GM19438 (cell line): ENCODE measurements at regions not wholly inside any gene's neighbourhood (a gene's known extent, or its start where the extent isn't known, plus 50 kb on each side); places are given as distances from the start of the nearest gene placed in this dataset.

Source experiments
- ATAC-seq: cut with Tn5 transposase; IDR thresholded peaks from one replicate; pipeline ENCODE4 v1.9.1; 2021; ENCODE audit warnings: low read depth; ENCODE audit not compliant: unreplicated experiment

- no peak for ATAC-seq
Measured at GRCh38 chr13:104414181-104414580, 1348.0 kb upstream of the SLC10A2 start.

GRCh38 chr13:104411141-104411765, 1345.0 kb upstream of the SLC10A2 start:
- no peak for ATAC-seq

- ATAC-seq = no peak
Measured at GRCh38 chr13:104408733-104409132, 1342.5 kb upstream of the SLC10A2 start.

- ATAC-seq = no peak
Measured at GRCh38 chr13:104404325-104404724, 1338.1 kb upstream of the SLC10A2 start.

- ATAC-seq = no peak
Measured at GRCh38 chr13:104389691-104390090, 1323.5 kb upstream of the SLC10A2 start.

- no peak for ATAC-seq
Measured at GRCh38 chr13:104387510-104387909, 1321.3 kb upstream of the SLC10A2 start.

- no peak for ATAC-seq
Measured at GRCh38 chr13:104385404-104385803, 1319.2 kb upstream of the SLC10A2 start.

GRCh38 chr13:104382951-104383350, 1316.7 kb upstream of the SLC10A2 start:
- ATAC-seq = no peak

GRCh38 chr13:104376588-104376987, 1310.4 kb upstream of the SLC10A2 start:
- ATAC-seq = no peak

GRCh38 chr13:104375614-104376013, 1309.4 kb upstream of the SLC10A2 start:
- no peak for ATAC-seq

- no peak for ATAC-seq
Measured at GRCh38 chr13:104372095-104372655, 1306.0 kb upstream of the SLC10A2 start.

GRCh38 chr13:104365430-104365829, 1299.2 kb upstream of the SLC10A2 start:
- ATAC-seq = no peak

GRCh38 chr13:104357672-104358354, 1291.6 kb upstream of the SLC10A2 start:
- ATAC-seq = no peak

- ATAC-seq = no peak
Measured at GRCh38 chr13:104357174-104357573, 1291.0 kb upstream of the SLC10A2 start.

GRCh38 chr13:104355041-104355670, 1288.9 kb upstream of the SLC10A2 start:
- ATAC-seq = no peak

- no peak for ATAC-seq
Measured at GRCh38 chr13:104327211-104327610, 1261.0 kb upstream of the SLC10A2 start.

- ATAC-seq = no peak
Measured at GRCh38 chr13:104326523-104326922, 1260.3 kb upstream of the SLC10A2 start.

GRCh38 chr13:104321756-104322155, 1255.5 kb upstream of the SLC10A2 start:
- ATAC-seq = no peak

GRCh38 chr13:104320446-104320845, 1254.2 kb upstream of the SLC10A2 start:
- no peak for ATAC-seq

- no peak for ATAC-seq
Measured at GRCh38 chr13:104318121-104318520, 1251.9 kb upstream of the SLC10A2 start.

- no peak for ATAC-seq
Measured at GRCh38 chr13:104315606-104316005, 1249.4 kb upstream of the SLC10A2 start.
